Esophagus squamous epithelium (tissue), 4 donors: ENCODE measurements at regions not wholly inside any gene's neighbourhood (a gene's known extent, or its start where the extent isn't known, plus 50 kb on each side); places are given as distances from the start of the nearest gene placed in this dataset.

ENCODE experiments used
- CTCF ChIP-seq, 6 experiments: fragments of 450-650 bp in 4 of 6; fragments of 200-600 bp in 2 of 6; sonication (generic) in 2 of 6; IDR thresholded peaks; one replicate each; pipeline ENCODE4 v1.5.1; 2016 to 2019; ENCODE audit warnings: antibody characterized with exemption in 6 of 6, mild to moderate bottlenecking in 4 of 6, moderate library complexity in 4 of 6
- POLR2A ChIP-seq, 4 donors: fragments of 450-650 bp; IDR thresholded peaks; one replicate each; pipeline ENCODE4 v1.6.1; 2017; ENCODE audit warnings: antibody characterized with exemption in 4 of 4, mild to moderate bottlenecking in 4 of 4, moderate library complexity in 3 of 4

- TF ChIP-seq POLR2A (IDR thresholded peaks at IDR 0.05) = no peak
- no peak for TF ChIP-seq CTCF (IDR thresholded peaks at IDR 0.05)
Observed at GRCh38 chr2:47282621-47283272, 86.4 kb upstream of the EPCAM start.
